ENCODE measurements at regions not wholly inside any gene's neighbourhood (a gene's known extent, or its start where the extent isn't known, plus 50 kb on each side); places are given as distances from the start of the nearest gene placed in this dataset.

DNA sequence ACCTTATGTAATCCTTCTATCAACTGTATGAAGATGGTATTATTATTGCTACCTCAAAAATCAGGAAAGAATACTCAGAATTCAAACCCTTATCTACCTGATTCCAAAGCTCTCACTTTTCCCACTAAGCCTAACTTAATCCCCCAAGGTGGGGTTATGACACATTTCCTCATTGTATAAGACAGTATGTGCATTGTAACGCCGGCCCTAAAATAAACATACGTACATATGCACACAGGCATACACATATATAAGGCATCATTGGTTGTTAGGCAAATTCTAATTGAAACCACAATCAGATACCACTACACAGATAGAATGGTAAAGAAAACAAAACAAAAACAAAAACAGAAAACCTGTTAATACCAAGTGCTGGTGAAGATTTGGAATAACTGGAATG lies 556.5 kb downstream of the INHBA start (continued):
- no peak for TF ChIP-seq CTCF (IDR thresholded peaks at IDR 0.05)

DNA sequence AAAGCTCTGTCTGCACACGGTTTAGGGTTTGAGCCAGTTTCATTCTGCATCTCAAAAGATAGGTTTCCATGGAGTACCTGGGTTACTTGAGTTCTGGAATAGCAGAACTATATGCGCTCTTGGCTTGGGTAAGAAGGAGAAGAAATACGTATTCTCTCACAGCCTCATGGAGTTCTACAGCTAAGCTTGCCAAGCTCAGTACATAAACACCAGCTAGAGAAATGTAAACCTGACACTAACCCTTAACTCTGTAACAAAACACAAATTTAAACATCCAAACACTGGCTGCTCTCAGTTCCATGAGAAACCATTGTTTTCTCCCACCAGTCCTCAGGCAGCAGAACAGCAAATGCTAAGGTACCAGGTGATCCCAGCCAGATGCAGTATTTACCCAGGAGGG lies 557.2 kb downstream of the INHBA start:
- H3K9me2 ChIP-seq, result no peaks in the 10 kb centered on the region
- 85% methylated on average over 3 of the region's 3 CpGs for WGBS (ENCODE audit: low lambda C conversion rate)
- DNase-seq, result no peak
- H3K4me3 ChIP-seq (ENCODE audit: low read depth in 2 of 2, low read length in 1 of 2), result no peak overlapping the region
- no peaks in the 10 kb centered on the region for H3K36me3 ChIP-seq (replicated peaks in 1 of 2; ENCODE audit: control insufficient read depth in 1 of 2, insufficient read depth in 2 of 2, low read length in 1 of 2)
- H2AFZ ChIP-seq (ENCODE audit: low read depth), result no peak overlapping the region
- no peak overlapping the region for H3K9ac ChIP-seq
- peaks cover 8% of the 10 kb centered on the region for H3F3A ChIP-seq (replicated peaks; ENCODE audit: insufficient read depth)
- TF ChIP-seq POLR2AphosphoS5 (IDR thresholded peaks at IDR 0.05; ENCODE audit: low read depth, low read length), result no peak
- no peak for TF ChIP-seq YY1 (IDR thresholded peaks at IDR 0.05; ENCODE audit: low read depth)
- TF ChIP-seq MXI1 (IDR thresholded peaks at IDR 0.05; ENCODE audit: low read depth, low read length), result no peak
- TF ChIP-seq CHD2 (IDR thresholded peaks at IDR 0.05; ENCODE audit: low read length, partially characterized antibody), result no peak
- no peak for TF ChIP-seq CTCF (IDR thresholded peaks at IDR 0.05)
- no peak for TF ChIP-seq RCOR1 (IDR thresholded peaks at IDR 0.05; ENCODE audit: low read length)
- no peak for TF ChIP-seq SMC3 (IDR thresholded peaks at IDR 0.05; ENCODE audit: low read depth, low read length)
- no peak for TF ChIP-seq TEAD4 (IDR thresholded peaks at IDR 0.05; ENCODE audit: borderline replicate concordance, insufficient read depth)
- no peak for TF ChIP-seq FOSL2 (IDR thresholded peaks at IDR 0.05; ENCODE audit: borderline replicate concordance, low read depth)
- TF ChIP-seq RXRA (IDR thresholded peaks at IDR 0.05; ENCODE audit: borderline replicate concordance, low read depth), result no peak
- TF ChIP-seq, protein P1, sequence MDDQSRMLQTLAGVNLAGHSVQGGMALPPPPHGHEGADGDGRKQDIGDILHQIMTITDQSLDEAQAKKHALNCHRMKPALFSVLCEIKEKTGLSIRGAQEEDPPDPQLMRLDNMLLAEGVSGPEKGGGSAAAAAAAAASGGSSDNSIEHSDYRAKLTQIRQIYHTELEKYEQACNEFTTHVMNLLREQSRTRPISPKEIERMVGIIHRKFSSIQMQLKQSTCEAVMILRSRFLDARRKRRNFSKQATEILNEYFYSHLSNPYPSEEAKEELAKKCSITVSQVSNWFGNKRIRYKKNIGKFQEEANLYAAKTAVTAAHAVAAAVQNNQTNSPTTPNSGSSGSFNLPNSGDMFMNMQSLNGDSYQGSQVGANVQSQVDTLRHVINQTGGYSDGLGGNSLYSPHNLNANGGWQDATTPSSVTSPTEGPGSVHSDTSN (IDR thresholded peaks at IDR 0.05), result no peak
- no peak for TF ChIP-seq TAF1 (IDR thresholded peaks at IDR 0.05; ENCODE audit: borderline replicate concordance, low read depth, low read length)
- H3K4me2 ChIP-seq, result no peak overlapping the region
- ChIA-PET POLR2A (no interaction called here), CTCF (interaction anchor here (0.8 to 1.2 kb wide), 2 partner anchors 15 to 20 kb away, joined by 3 read pairs; no protein-coding TSS in a partner anchor)
- peaks cover 2 to 5% of the 10 kb centered on the region in 2 experiments; a peak in 2 of 4 replicates for H3K4me1 ChIP-seq (ENCODE audit: control insufficient read depth in 1 of 2, insufficient read depth in 2 of 2, low read depth in 1 of 2, low read length in 1 of 2)
- no peaks in the 10 kb centered on the region for H3K9me3 ChIP-seq
- H4K20me1 ChIP-seq (ENCODE audit: insufficient read depth), result no peaks in the 10 kb centered on the region
- H3K79me2 ChIP-seq (ENCODE audit: insufficient read depth), result no peaks in the 10 kb centered on the region
- no peak overlapping the region for H3K27ac ChIP-seq (ENCODE audit: low read depth in 2 of 2, low read length in 1 of 2)
- no peaks in the 10 kb centered on the region for H3K27me3 ChIP-seq (ENCODE audit: insufficient read depth)

All from SK-N-SH (cell line).